DND-41 (cell line): ENCODE measurements at regions not wholly inside any gene's neighbourhood (a gene's known extent, or its start where the extent isn't known, plus 50 kb on each side); places are given as distances from the start of the nearest gene placed in this dataset.
"Not testable (repeated sequence)": the region's sequence is repeated elsewhere in the genome, so short reads cannot be mapped to it uniquely, and the experiment has no call there.

Experiments used
- ATAC-seq: fragments of 200-7000 bp; cut with Tn5 transposase; 3 replicates; pipeline ENCODE4 v1.9.1; 2021; ENCODE audit warnings: low read depth; ENCODE audit not compliant: insufficient read depth
- DNase-seq: peaks from one replicate; pipeline ENCODE4 v3.0.0-alpha.2; 2020
- H2AFZ ChIP-seq: 2 replicates; pipeline ENCODE4 v1.6.0; 2012; ENCODE audit warnings: low read depth, low read length
- H3K27ac ChIP-seq: 2 replicates; pipeline ENCODE4 v1.5.1; 2012; ENCODE audit warnings: low read length, inconsistent platforms
- H3K27me3 ChIP-seq: fragments of 200-600 bp; sonication (generic); 2 replicates; pipeline ENCODE4 v1.6.0; 2012; ENCODE audit warnings: low read length, mild to moderate bottlenecking, inconsistent platforms; ENCODE audit not compliant: insufficient read depth, poor library complexity
- H3K36me3 ChIP-seq: 2 replicates; pipeline ENCODE4 v1.5.1; 2012; ENCODE audit warnings: low read length, inconsistent platforms; ENCODE audit not compliant: insufficient read depth
- H3K4me1 ChIP-seq: 2 replicates; pipeline ENCODE4 v1.5.1; 2012; ENCODE audit warnings: mild to moderate bottlenecking, low read length; ENCODE audit not compliant: insufficient read depth
- H3K4me2 ChIP-seq: 2 replicates; pipeline ENCODE4 v1.6.0; 2012; ENCODE audit warnings: mild to moderate bottlenecking, moderate library complexity, low read length, inconsistent platforms; ENCODE audit not compliant: insufficient read depth
- H3K4me3 ChIP-seq, 2 experiments: fragments of 200-600 bp in 1 of 2; shearing (Covaris generic) in 1 of 2; 2 replicates each; pipeline ENCODE4 v1.5.1; 2012 to 2016; ENCODE audit warnings: inconsistent platforms in 2 of 2, low read length in 2 of 2, mild to moderate bottlenecking in 2 of 2, low read depth in 1 of 2, moderate library complexity in 1 of 2
- H3K79me2 ChIP-seq: 2 replicates; pipeline ENCODE4 v1.6.0; 2012; ENCODE audit warnings: low read length, inconsistent platforms; ENCODE audit not compliant: insufficient read depth
- H3K9ac ChIP-seq: 2 replicates; pipeline ENCODE4 v1.6.0; 2012; ENCODE audit warnings: low read depth, mild to moderate bottlenecking, inconsistent platforms, low read length, moderate library complexity
- H3K9me3 ChIP-seq: 2 replicates; pipeline ENCODE4 v1.5.1; 2012; ENCODE audit warnings: low read length, moderate library complexity, mild to moderate bottlenecking, inconsistent platforms; ENCODE audit not compliant: insufficient read depth, severe bottlenecking
- H4K20me1 ChIP-seq: 2 replicates; pipeline ENCODE4 v1.6.0; 2012; ENCODE audit warnings: low read length; ENCODE audit not compliant: insufficient read depth
- CTCF ChIP-seq: IDR thresholded peaks from 2 replicates; pipeline ENCODE4 v1.5.1; 2012; ENCODE audit warnings: borderline replicate concordance, low read length, moderate library complexity, mild to moderate bottlenecking; ENCODE audit not compliant: poor library complexity, severe bottlenecking; ENCODE audit errors: extremely low read depth
- EZH2 ChIP-seq: IDR thresholded peaks from 3 replicates; pipeline ENCODE4 v1.6.1; 2012; ENCODE audit warnings: borderline replicate concordance, low read depth, mild to moderate bottlenecking, moderate library complexity, low read length, inconsistent platforms; ENCODE audit not compliant: severe bottlenecking

GRCh38 chrX:115970718-115971117 is 199.8 kb upstream of the AGTR2 start:
- Histone ChIP-seq H3K9me3 (no peaks in the 10 kb centered on the region), H3K4me2 (no peak overlapping the region), H3K27me3 (no peaks in the 10 kb centered on the region), H3K9ac (no peak overlapping the region), H2AFZ (no peak overlapping the region), H3K79me2 (no peaks in the 10 kb centered on the region), H3K4me1 (no peaks in the 10 kb centered on the region), H3K27ac (no peak overlapping the region), H4K20me1 (no peaks in the 10 kb centered on the region), H3K36me3 (no peaks in the 10 kb centered on the region), H3K4me3 (no peak overlapping the region)
- ATAC-seq (no peak), DNase-seq (no peak)
- TF ChIP-seq EZH2 (no peak), CTCF (no peak)

GRCh38 chrX:115972717-115973116 is 197.8 kb upstream of the AGTR2 start:
- Histone ChIP-seq H3K79me2 (no peaks in the 10 kb centered on the region), H3K27ac (no peak overlapping the region), H3K9ac (no peak overlapping the region), H3K27me3 (no peaks in the 10 kb centered on the region), H3K4me3 (no peak overlapping the region), H2AFZ (no peak overlapping the region), H3K36me3 (no peaks in the 10 kb centered on the region), H3K4me2 (no peak overlapping the region), H3K9me3 (no peaks in the 10 kb centered on the region), H3K4me1 (no peaks in the 10 kb centered on the region), H4K20me1 (no peaks in the 10 kb centered on the region)
- no peak for ATAC-seq
- no peak for DNase-seq
- no peak for TF ChIP-seq EZH2
- no peak for TF ChIP-seq CTCF

- Histone ChIP-seq H3K79me2 (no peaks in the 10 kb centered on the region), H3K4me1 (no peaks in the 10 kb centered on the region), H2AFZ (no peak overlapping the region), H4K20me1 (no peaks in the 10 kb centered on the region), H3K4me3 (no peak overlapping the region), H3K27ac (no peak overlapping the region), H3K4me2 (no peak overlapping the region), H3K9me3 (no peaks in the 10 kb centered on the region), H3K36me3 (no peaks in the 10 kb centered on the region), H3K27me3 (no peaks in the 10 kb centered on the region), H3K9ac (no peak overlapping the region)
- ATAC-seq (no peak), DNase-seq (no peak)
- TF ChIP-seq EZH2 (no peak), CTCF (no peak)
Observed at GRCh38 chrX:115978068-115978467, 192.5 kb upstream of the AGTR2 start.

GRCh38 chrX:115983148-115983547 is 187.4 kb upstream of the AGTR2 start:
- not testable (repeated sequence) for H3K27me3 ChIP-seq, H3K9ac ChIP-seq, H3K36me3 ChIP-seq, H2AFZ ChIP-seq, H4K20me1 ChIP-seq, DNase-seq, H3K4me3 ChIP-seq, ATAC-seq, H3K9me3 ChIP-seq, H3K27ac ChIP-seq, H3K4me2 ChIP-seq, H3K4me1 ChIP-seq, H3K79me2 ChIP-seq

- ATAC-seq, DNase-seq, H4K20me1 ChIP-seq, H3K36me3 ChIP-seq, H3K9ac ChIP-seq, H3K4me2 ChIP-seq, H3K27me3 ChIP-seq, H3K9me3 ChIP-seq, H2AFZ ChIP-seq, H3K4me1 ChIP-seq, H3K27ac ChIP-seq, H3K79me2 ChIP-seq, H3K4me3 ChIP-seq: not testable (repeated sequence)
Observed at GRCh38 chrX:115987464-115987863, 183.1 kb upstream of the AGTR2 start.
